GM06990 (cell line): ENCODE measurements at regions not wholly inside any gene's neighbourhood (a gene's known extent, or its start where the extent isn't known, plus 50 kb on each side); places are given as distances from the start of the nearest gene placed in this dataset.

Experiments
- DNase-seq: peaks from one replicate; pipeline ENCODE4 v3.0.0-alpha.2; 2011; ENCODE audit not compliant: insufficient read length; ENCODE audit errors: extremely low read depth
- H3K27me3 ChIP-seq: replicated peaks from 2 replicates; pipeline ENCODE4 v1.6.0; 2011; ENCODE audit warnings: low read length; ENCODE audit not compliant: control insufficient read depth, insufficient read depth
- H3K36me3 ChIP-seq: 2 replicates; pipeline ENCODE4 v1.5.1; 2011; ENCODE audit warnings: low read length; ENCODE audit not compliant: control insufficient read depth, insufficient read depth
- H3K4me3 ChIP-seq: replicated peaks from 2 replicates; pipeline ENCODE4 v1.5.1; 2011; ENCODE audit warnings: low read depth, mild to moderate bottlenecking, control low read depth, low read length
- TF ChIP-seq, protein P1 (sequence below): IDR thresholded peaks from 2 replicates; pipeline ENCODE4 v1.5.1; 2011; ENCODE audit warnings: low read length, control low read depth, mild to moderate bottlenecking, inconsistent platforms; ENCODE audit not compliant: insufficient read depth, poor library complexity, severe bottlenecking

DNA sequence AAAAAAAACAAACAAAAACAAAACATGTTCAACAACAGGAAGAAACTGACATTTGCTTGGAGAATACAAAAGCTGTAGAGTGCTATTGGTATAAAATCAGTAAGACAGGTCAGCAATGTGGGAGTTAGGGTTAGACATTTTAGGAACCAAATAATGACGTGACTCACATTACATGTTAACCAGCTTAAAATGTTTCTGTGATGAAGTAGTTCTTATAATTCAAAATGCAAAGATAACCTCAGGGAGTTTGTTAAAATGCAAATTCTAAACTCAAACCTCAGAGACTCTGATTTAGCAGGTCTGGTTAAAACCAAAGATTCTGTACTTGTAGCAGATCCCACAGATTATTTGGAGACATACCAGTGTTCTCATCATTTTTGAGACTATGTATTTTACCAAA, 549.4 kb upstream of the SLITRK1 start:
- no peak for DNase-seq
- H3K27me3 ChIP-seq = no peaks in the 10 kb centered on the region
- no peaks in the 10 kb centered on the region for H3K36me3 ChIP-seq
- TF ChIP-seq, protein P1, sequence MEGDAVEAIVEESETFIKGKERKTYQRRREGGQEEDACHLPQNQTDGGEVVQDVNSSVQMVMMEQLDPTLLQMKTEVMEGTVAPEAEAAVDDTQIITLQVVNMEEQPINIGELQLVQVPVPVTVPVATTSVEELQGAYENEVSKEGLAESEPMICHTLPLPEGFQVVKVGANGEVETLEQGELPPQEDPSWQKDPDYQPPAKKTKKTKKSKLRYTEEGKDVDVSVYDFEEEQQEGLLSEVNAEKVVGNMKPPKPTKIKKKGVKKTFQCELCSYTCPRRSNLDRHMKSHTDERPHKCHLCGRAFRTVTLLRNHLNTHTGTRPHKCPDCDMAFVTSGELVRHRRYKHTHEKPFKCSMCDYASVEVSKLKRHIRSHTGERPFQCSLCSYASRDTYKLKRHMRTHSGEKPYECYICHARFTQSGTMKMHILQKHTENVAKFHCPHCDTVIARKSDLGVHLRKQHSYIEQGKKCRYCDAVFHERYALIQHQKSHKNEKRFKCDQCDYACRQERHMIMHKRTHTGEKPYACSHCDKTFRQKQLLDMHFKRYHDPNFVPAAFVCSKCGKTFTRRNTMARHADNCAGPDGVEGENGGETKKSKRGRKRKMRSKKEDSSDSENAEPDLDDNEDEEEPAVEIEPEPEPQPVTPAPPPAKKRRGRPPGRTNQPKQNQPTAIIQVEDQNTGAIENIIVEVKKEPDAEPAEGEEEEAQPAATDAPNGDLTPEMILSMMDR = no peak
- no peak overlapping the region for H3K4me3 ChIP-seq

- DNase-seq = no peak
- TF ChIP-seq, protein P1 = no peak
- H3K36me3 ChIP-seq = no peaks in the 10 kb centered on the region
- H3K4me3 ChIP-seq = no peak overlapping the region
- H3K27me3 ChIP-seq = no peaks in the 10 kb centered on the region
Observed at GRCh38 chr13:84430446-84430845, 548.2 kb upstream of the SLITRK1 start.

DNA sequence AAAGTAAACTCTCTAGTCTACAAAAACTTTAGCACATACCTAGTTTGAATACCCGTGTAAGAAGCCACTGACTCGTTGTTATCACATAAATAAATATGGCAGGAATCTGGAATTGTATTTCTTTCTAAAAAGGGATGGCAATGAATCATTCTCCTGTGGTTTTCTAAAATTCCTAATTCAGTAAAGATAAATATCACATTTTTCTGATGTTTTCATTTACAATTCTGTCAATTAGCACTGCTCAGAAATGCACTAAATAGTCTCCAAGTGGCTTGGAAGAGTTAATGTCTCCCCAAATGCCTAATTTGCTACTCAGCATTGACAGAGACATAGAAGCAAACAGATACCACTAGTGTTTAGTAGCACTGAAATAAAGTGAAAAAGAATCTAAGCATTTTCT, 547.7 kb upstream of the SLITRK1 start:
- no peak for DNase-seq
- H3K4me3 ChIP-seq = no peak overlapping the region

DNA sequence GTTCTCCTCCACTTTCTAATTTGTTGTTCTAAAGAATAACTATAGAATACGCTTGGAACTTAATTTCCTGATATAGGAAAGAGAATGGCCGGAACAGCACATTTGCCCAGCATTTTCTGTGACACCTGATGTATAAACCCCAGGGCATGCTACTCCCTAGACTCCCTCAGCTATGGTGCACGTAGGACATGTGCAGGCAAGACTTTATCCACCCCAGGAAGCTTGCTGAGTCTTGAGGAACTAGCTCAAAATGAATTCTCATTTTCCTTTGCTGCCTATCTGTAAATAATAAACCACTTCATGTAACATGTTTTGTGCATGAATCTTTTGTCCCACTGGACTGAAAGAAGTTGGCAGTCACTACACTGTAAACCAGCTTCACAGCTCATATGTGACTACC, 535.8 kb upstream of the SLITRK1 start:
- TF ChIP-seq, protein P1 = no peak
- Histone ChIP-seq H3K27me3 (no peaks in the 10 kb centered on the region), H3K36me3 (no peaks in the 10 kb centered on the region), H3K4me3 (no peak overlapping the region)
- no peak for DNase-seq

More for the DNA sequence above, 547.7 kb upstream of the SLITRK1 start:
- TF ChIP-seq, protein P1 = no peak
- Histone ChIP-seq H3K36me3 (no peaks in the 10 kb centered on the region), H3K27me3 (no peaks in the 10 kb centered on the region)

- no peaks in the 10 kb centered on the region for H3K27me3 ChIP-seq
- no peaks in the 10 kb centered on the region for H3K36me3 ChIP-seq
- DNase-seq = no peak
- TF ChIP-seq, protein P1 = no peak
- H3K4me3 ChIP-seq = no peak overlapping the region
Observed at GRCh38 chr13:84417416-84417815, 535.1 kb upstream of the SLITRK1 start.

DNA sequence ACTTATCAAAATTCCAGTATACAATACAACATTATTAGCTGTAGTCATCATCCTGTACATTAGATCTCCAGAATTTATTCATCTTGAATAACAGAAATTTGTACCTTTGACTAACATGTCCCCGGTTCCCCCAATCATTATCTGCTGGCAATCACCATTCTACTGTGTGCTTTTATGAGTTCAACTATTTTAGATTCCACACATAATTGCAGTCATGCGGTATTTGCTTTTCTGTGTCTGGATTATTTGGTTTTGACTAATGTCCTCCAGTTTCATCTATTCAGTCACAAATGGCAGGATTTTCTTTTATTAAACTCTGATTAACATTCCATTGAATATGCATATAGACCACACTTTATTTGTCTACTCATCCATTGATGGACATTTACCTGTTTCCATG, 530.7 kb upstream of the SLITRK1 start:
- no peaks in the 10 kb centered on the region for H3K27me3 ChIP-seq
- TF ChIP-seq, protein P1 = no peak
- H3K36me3 ChIP-seq = no peaks in the 10 kb centered on the region
- no peak overlapping the region for H3K4me3 ChIP-seq
- DNase-seq = no peak
